Activated T-cell treated with anti-CD3 and anti-CD28 coated beads, Interleukin-2, amount 50 U/mL, for 24 hours (primary cell): ENCODE measurements at regions not wholly inside any gene's neighbourhood (a gene's known extent, or its start where the extent isn't known, plus 50 kb on each side); places are given as distances from the start of the nearest gene placed in this dataset.

Source experiments
- DNase-seq: peaks from one replicate; pipeline ENCODE4 v3.0.0-alpha.2; 2020
- H3K27ac Mint-ChIP-seq: 2 replicates; pipeline ENCODE4 v1.8.0; 2020; ENCODE audit warnings: mild to moderate bottlenecking, mixed read lengths
- H3K27me3 Mint-ChIP-seq: 2 replicates; pipeline ENCODE4 v1.8.0; 2020; ENCODE audit warnings: mixed read lengths
- H3K36me3 Mint-ChIP-seq: 2 replicates; pipeline ENCODE4 v1.8.0; 2020; ENCODE audit warnings: low read depth, mixed read lengths
- H3K4me1 Mint-ChIP-seq: 2 replicates; pipeline ENCODE4 v1.8.0; 2020; ENCODE audit warnings: low read depth, mixed read lengths
- H3K4me3 Mint-ChIP-seq: 2 replicates; pipeline ENCODE4 v1.8.0; 2020; ENCODE audit warnings: mild to moderate bottlenecking, moderate library complexity, mixed read lengths
- H3K9me3 Mint-ChIP-seq: 2 replicates; pipeline ENCODE4 v1.8.0; 2020; ENCODE audit warnings: mixed read lengths

DNA sequence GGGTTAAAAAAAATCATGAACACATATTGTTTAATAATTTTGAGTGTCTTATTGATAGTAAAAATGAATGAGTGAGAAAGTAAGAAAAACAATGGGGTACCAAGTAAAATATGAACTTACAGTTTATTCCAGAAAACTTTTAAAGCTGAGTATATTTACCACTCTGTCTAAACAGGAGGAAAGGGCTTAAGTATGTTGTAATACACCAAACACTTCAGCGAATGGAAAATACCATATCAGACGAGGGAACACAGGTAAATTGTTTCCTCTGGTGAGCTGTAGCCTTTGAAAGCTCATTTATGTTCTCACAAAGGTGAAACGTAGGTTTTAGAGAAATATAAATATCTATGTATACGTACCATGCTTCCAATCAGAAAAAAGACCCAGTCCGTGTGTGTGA lies 1209.6 kb upstream of the ZEB2 start:
- Mint-ChIP-seq H3K9me3 (no peaks in the 10 kb centered on the region), H3K36me3 (no peaks in the 10 kb centered on the region)

DNA sequence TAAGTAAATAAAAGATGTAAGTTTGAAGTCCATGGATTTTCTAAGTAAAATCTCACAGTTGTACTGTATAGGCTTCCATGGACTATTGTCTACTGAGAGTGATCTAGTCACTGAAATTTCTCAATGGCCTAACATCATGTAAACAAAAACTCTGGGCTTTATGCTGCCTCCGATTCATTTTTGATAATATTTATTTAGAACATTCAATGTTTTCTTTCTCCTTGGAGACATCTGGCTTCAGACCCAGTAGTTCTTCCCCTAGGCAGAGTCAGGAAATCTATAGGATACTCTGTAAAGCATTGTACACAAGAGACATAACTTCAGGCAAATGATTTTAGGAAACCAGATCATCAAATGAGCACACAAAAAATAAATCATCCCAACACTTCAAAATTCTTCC lies 1208.6 kb upstream of the ZEB2 start:
- Mint-ChIP-seq H3K4me1 (no peaks in the 10 kb centered on the region), H3K9me3 (no peaks in the 10 kb centered on the region), H3K27me3 (no peaks in the 10 kb centered on the region), H3K36me3 (no peaks in the 10 kb centered on the region), H3K4me3 (no peak overlapping the region), H3K27ac (no peak overlapping the region)
- no peak for DNase-seq

More for the DNA sequence above, 1209.6 kb upstream of the ZEB2 start:
- H3K27me3 Mint-ChIP-seq: no peaks in the 10 kb centered on the region
- no peaks in the 10 kb centered on the region for H3K4me1 Mint-ChIP-seq
- no peak overlapping the region for H3K27ac Mint-ChIP-seq
- DNase-seq: no peak
- no peak overlapping the region for H3K4me3 Mint-ChIP-seq

DNA sequence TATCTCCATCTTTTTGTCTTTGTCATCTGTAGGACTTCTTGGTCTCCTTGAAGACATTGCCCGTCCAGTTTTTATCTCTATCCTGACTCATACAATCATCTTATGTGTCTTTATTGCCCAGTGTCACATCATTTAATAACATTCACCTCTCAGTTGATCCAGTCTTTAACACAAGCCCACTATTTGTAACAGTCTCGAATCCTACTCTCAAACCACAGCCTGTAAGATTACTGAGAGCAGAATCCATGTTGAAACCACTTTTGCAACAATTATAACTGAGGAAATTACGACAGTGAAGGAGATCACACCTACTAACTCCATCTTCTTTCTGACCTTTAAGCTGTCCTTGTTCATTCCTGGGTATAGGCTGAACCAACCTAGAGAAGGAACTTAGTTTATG lies 1206.0 kb upstream of the ZEB2 start:
- Mint-ChIP-seq H3K9me3 (no peaks in the 10 kb centered on the region), H3K4me1 (no peaks in the 10 kb centered on the region), H3K4me3 (no peak overlapping the region), H3K27ac (no peak overlapping the region), H3K36me3 (no peaks in the 10 kb centered on the region), H3K27me3 (no peaks in the 10 kb centered on the region)
- DNase-seq: no peak

DNA sequence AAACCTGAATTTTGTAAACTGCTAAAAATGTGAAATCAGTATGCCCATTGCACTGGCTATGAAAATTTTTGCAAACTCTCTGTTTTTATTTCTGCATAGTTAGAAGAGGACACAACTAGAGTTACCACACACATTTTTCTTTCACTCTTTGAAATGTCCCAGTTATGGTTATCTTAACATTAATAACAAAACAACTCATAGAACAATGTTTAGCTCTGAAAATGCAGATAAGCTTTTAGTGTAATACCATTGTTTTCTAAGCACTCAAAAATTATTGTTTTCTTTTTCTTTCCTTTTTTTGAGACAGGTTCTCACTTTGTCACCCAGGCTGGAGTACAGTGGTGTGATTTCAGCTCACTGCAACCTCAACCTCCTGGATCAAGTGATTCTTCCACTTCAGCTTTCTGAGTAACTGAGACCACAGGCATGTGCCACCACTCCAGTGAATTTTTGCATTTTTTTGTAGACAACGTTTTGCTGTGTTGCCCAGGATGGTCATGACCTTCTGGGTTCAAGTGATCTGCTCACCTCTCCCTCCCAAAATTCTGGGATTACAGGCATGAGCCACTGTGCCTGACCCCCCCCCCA lies 1204.5 kb upstream of the ZEB2 start:
- Mint-ChIP-seq H3K36me3 (no peaks in the 10 kb centered on the region), H3K27ac (no peak overlapping the region), H3K4me1 (no peaks in the 10 kb centered on the region), H3K27me3 (no peaks in the 10 kb centered on the region), H3K4me3 (no peak overlapping the region), H3K9me3 (no peaks in the 10 kb centered on the region)
- DNase-seq: no peak

DNA sequence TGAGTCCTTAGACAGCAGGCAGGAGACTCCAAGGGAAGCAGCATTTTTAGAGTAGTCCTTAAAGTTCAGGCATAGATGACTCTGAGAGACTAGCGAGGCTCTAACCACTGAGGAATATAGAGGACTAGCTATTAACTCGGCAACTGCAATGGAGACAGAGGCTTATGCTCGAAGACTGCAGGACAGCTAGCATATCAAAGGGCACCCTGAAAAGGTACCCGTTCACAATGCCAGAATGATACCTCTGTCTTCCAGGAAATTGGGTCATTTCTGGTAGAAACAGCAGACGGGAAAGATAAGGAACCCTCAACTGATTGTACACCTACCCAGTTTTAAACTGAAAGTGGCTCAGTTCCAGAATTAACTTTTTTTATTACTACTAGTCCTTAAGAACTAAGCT lies 1204.0 kb upstream of the ZEB2 start:
- Mint-ChIP-seq H3K4me1 (no peaks in the 10 kb centered on the region), H3K4me3 (no peak overlapping the region), H3K27ac (no peak overlapping the region), H3K9me3 (no peaks in the 10 kb centered on the region), H3K27me3 (no peaks in the 10 kb centered on the region), H3K36me3 (no peaks in the 10 kb centered on the region)
- DNase-seq: no peak

DNA sequence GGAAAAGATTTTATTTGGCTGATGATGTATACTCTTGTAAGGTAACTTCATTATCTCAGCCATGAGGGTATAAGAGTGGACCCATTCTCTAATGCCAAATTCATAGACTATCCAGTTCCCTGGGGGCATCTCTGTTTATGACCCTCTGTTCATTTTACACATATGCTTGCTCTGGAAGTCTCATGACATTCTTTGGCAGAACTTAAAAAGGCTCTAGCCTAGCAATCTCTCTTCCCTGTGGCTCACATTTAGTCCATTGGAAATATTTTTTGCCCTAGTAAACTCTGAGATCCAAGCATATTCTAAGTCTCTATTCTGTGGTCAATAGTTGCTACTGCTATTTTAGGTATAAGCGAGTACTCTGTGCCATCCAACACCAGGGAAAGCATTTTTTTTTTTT lies 1201.8 kb upstream of the ZEB2 start:
- Mint-ChIP-seq H3K27me3 (no peaks in the 10 kb centered on the region), H3K4me1 (no peaks in the 10 kb centered on the region), H3K27ac (no peak overlapping the region), H3K4me3 (no peak overlapping the region), H3K9me3 (no peaks in the 10 kb centered on the region), H3K36me3 (no peaks in the 10 kb centered on the region)
- no peak for DNase-seq

DNA sequence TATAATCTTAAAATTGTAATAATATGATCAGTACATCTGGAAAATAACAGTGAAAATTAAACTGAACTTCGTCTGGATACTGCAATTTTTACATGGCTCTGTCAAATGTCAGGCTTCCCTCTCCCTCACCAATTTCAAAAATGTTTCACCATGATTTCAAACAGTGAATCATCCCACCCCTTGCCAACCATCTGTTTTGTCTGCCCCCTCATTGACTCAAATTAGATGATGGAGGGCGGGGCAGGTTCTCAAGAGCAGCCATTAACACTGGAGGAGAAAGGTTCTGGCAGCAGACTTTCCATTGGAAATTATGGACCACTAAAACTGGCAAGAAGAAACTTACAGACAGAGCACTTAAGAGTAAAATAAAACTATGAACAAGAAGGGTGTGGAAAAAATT lies 1195.7 kb upstream of the ZEB2 start:
- Mint-ChIP-seq H3K4me1 (no peaks in the 10 kb centered on the region), H3K9me3 (peaks cover 2% of the 10 kb centered on the region), H3K4me3 (no peak overlapping the region), H3K27ac (no peak overlapping the region), H3K27me3 (no peaks in the 10 kb centered on the region), H3K36me3 (no peaks in the 10 kb centered on the region)
- no peak for DNase-seq

DNA sequence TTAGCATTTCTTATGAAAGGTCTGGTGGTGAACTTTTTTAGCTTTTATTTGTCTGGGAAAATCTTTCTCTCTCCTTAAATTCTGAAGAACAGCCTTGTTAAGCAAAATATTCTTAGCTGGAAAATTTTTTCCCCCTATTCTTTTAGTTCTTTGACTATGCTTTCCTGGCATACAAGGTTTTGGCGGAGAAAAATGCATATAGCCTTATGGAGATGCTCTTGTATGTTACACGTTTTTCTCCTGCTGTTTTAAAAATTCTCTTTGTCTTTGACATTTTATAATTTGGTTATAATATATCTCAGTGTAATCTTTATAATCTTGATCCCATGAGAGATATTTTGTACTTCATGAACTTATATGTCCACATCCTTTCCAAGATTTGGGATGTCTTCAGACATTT lies 1190.4 kb upstream of the ZEB2 start:
- H3K9me3 Mint-ChIP-seq: peaks cover 8% of the 10 kb centered on the region

DNA sequence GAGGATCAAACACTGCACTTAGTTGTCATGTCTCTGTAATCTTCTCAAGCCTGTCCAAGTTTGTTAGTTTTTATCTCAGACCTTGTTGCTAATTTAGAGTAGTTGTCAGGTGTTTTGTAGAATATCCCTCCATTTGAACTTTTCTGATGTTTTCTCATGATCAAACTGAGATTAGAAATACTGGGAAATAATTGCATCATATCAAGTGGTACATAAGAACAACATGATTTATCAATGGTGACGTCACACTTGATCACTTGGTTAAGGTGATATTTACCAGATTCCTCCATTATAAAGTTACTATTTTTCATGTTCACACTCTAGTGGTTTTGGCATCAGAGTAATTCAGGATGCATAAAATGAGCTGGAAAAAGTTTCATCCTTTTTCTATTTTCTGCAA lies 1182.4 kb upstream of the ZEB2 start:
- Mint-ChIP-seq H3K9me3 (peaks cover 4% of the 10 kb centered on the region), H3K4me3 (no peak overlapping the region), H3K4me1 (no peaks in the 10 kb centered on the region)

More for the DNA sequence above, 1190.4 kb upstream of the ZEB2 start:
- no peaks in the 10 kb centered on the region for H3K4me1 Mint-ChIP-seq
- no peak overlapping the region for H3K27ac Mint-ChIP-seq
- H3K4me3 Mint-ChIP-seq: no peak overlapping the region
- H3K27me3 Mint-ChIP-seq: no peaks in the 10 kb centered on the region
- no peak for DNase-seq
- H3K36me3 Mint-ChIP-seq: no peaks in the 10 kb centered on the region

DNA sequence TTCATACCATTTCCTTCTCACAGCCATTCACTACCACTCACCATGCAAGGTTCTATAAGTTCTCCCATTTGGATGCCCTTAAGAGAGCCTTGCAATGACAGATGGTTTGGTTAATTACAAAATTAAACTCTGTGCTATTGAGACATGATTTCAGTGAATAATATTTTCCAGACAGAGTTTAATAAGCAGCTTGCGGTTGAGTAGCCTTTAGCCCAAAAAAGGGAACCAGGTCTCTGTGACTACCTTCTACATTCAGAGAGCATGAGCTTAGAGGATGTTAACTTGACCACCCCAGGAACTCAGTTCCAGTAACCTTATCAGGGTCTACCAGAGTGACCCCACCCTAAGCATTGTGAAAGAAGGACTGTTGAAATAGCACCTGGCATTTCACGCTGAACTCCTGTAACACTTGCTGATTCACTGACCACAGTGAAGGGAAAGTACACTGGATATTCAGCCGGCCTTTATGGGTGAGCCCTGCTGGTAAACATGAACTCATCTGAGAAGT lies 1173.1 kb upstream of the ZEB2 start:
- H3K4me1 Mint-ChIP-seq: no peaks in the 10 kb centered on the region
- no peak overlapping the region for H3K27ac Mint-ChIP-seq
- no peak overlapping the region for H3K4me3 Mint-ChIP-seq
- DNase-seq: no peak
- no peaks in the 10 kb centered on the region for H3K36me3 Mint-ChIP-seq
- H3K9me3 Mint-ChIP-seq: peaks cover 6% of the 10 kb centered on the region
- H3K27me3 Mint-ChIP-seq: no peaks in the 10 kb centered on the region

More for the DNA sequence above, 1182.4 kb upstream of the ZEB2 start:
- Mint-ChIP-seq H3K27me3 (no peaks in the 10 kb centered on the region), H3K36me3 (no peaks in the 10 kb centered on the region), H3K27ac (no peak overlapping the region)
- DNase-seq: no peak

DNA sequence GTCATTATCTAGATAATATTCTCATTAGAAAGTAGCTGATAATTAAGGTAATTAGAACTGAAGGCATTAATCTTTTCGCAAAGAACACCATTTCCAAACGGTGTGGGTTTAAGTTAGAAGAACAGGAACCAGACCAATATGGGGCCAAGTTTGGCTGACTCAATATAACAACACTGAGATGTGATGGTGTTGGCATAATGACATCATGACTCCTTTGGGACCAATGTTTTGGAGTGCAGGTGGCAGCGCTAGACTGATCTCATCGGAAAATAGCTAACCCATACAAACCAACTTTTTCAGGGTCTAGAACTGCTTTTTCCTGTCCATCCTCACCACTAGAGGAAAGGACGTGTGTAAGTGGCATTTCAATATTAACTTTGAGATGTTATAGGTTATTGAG lies 1171.7 kb upstream of the ZEB2 start:
- no peak for DNase-seq
- Mint-ChIP-seq H3K27me3 (no peaks in the 10 kb centered on the region), H3K4me3 (no peak overlapping the region), H3K9me3 (peaks cover 6% of the 10 kb centered on the region), H3K36me3 (no peaks in the 10 kb centered on the region), H3K4me1 (no peaks in the 10 kb centered on the region), H3K27ac (no peak overlapping the region)

DNA sequence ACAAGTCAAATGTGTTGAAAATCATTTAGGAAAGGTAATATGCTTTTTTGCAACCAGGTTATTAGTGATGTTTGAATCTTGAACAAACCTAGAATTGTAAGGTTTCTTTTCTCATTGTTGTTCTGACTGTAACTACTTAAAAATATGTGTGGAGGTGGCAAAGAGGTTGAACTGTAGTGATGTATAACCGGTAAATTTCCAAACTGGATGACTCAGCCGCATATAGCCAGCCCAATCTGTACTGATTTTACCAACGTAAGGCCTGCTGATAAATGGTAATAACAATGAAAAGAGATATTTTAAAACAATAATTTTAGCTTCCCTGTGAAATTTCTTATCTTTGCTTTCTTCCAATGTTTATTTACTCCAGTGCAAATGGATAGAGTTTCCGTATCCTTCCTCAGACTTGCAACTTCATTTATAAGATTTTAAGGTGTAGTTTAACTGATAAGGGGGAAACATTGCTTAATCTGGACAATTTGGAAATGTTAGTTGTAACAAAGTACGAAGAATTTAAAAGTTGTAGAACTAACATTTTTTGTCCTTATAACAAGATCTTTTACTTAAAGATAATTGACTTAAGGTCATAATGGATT lies 1170.4 kb upstream of the ZEB2 start:
- Mint-ChIP-seq H3K4me1 (no peaks in the 10 kb centered on the region), H3K4me3 (no peak overlapping the region), H3K36me3 (no peaks in the 10 kb centered on the region), H3K27me3 (no peaks in the 10 kb centered on the region), H3K27ac (no peak overlapping the region), H3K9me3 (peaks cover 4% of the 10 kb centered on the region)
- DNase-seq: no peak

DNA sequence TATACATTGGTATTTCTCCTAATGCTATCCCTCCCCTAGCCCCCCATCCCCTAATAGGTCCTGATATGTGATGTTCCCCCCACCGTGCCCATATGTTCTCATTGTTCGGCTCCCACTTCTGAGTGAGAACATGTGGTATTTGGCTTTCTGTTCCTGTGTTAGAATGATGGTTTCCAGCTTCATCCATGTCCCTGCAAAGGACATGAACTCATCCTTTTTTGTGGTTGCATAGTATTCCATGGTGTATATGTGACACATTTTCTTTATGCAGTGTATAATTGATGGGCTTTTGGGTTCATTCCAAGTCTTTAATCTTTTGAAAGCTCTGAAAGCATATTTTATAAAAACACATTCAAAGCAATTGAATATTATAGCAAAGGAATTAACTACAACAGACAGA lies 1169.4 kb upstream of the ZEB2 start:
- H3K36me3 Mint-ChIP-seq: no peaks in the 10 kb centered on the region
- H3K4me3 Mint-ChIP-seq: no peak overlapping the region
- H3K27me3 Mint-ChIP-seq: no peaks in the 10 kb centered on the region
- no peak for DNase-seq
- H3K9me3 Mint-ChIP-seq: peaks cover 4% of the 10 kb centered on the region
- no peaks in the 10 kb centered on the region for H3K4me1 Mint-ChIP-seq
- H3K27ac Mint-ChIP-seq: no peak overlapping the region

DNA sequence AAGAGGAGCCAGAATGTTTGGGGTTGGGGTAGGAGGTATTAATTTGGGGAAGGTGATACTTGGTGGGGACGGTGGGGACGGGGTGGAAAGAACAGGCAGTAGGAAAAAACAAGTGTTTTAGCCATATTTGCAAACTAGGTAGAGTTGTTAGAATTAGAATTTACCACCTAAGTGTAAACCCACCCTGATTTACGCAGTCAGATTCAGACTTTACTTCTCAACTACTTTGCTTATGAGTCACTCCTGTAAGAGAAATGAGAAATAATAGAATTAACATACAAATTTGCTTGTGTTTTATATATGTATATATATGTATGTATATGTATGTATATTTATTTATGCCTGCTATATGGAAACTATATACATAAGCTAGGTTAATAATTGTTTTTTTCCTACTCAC lies 1168.2 kb upstream of the ZEB2 start:
- no peaks in the 10 kb centered on the region for H3K27me3 Mint-ChIP-seq
- H3K9me3 Mint-ChIP-seq: peaks cover 4% of the 10 kb centered on the region
- H3K4me3 Mint-ChIP-seq: no peak overlapping the region
- H3K27ac Mint-ChIP-seq: no peak overlapping the region
- no peak for DNase-seq
- no peaks in the 10 kb centered on the region for H3K4me1 Mint-ChIP-seq
- H3K36me3 Mint-ChIP-seq: no peaks in the 10 kb centered on the region

DNA sequence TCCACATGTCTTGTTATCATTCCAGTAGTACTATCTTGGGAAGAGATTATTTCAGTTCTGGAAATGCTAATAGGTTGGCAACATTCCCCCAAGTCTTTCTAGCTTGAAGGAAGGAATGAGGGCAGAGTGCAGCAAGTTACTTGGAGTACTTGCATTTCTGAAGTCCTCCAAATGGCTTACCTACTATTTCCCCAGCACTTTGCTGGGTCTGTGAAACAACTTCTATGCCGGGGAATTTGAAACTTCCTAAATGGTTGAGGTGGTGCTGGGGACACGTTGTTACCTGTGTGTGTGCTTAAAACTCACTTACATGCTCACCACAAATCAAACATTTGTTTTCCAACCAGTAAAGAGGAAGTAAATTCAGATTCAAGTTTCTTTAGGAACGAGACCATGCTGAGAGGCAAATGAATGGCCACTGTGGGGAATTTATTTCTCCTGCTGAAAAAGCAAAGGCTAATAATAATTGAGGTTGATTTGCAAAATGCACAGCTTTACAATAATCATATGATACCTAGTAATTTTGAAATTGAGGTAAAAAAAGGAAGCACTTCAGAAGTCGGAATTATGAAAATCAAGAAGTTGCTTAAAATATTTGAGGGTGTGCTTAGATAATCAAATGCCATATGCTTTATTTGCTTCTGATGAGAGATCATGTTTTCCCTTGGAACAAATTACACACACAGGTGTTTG lies 1167.7 kb upstream of the ZEB2 start:
- Mint-ChIP-seq H3K9me3 (peaks cover 4% of the 10 kb centered on the region), H3K36me3 (no peaks in the 10 kb centered on the region), H3K4me3 (no peak overlapping the region), H3K27me3 (no peaks in the 10 kb centered on the region), H3K27ac (no peak overlapping the region), H3K4me1 (no peaks in the 10 kb centered on the region)
- no peak for DNase-seq
